ENCODE measurements at regions not wholly inside any gene's neighbourhood (a gene's known extent, or its start where the extent isn't known, plus 50 kb on each side); places are given as distances from the start of the nearest gene placed in this dataset.

DNA sequence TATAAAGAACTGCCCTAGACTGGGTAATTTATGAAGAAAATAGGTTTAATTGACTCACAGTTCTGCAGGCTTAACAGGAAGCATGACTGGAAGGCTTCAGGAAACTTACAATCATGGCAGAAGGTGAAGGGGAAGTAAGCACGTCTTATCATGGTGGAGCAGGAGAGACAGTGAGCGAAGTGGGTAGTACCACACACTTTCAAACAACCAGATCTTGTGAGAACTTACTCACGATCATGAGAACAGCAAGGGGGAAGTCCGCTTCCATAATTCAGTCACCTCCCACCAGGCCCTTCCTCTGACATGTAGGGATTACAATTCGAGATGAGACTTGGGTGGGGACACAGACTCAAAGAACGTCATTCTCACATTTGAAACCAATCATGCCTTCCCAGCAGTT is 260.1 kb upstream of the FAM98A start:
- intact Hi-C loops (cut with micrococcal nuclease; ENCODE audit: unreplicated experiment) = no loop called here
- TF ChIP-seq, protein P1, sequence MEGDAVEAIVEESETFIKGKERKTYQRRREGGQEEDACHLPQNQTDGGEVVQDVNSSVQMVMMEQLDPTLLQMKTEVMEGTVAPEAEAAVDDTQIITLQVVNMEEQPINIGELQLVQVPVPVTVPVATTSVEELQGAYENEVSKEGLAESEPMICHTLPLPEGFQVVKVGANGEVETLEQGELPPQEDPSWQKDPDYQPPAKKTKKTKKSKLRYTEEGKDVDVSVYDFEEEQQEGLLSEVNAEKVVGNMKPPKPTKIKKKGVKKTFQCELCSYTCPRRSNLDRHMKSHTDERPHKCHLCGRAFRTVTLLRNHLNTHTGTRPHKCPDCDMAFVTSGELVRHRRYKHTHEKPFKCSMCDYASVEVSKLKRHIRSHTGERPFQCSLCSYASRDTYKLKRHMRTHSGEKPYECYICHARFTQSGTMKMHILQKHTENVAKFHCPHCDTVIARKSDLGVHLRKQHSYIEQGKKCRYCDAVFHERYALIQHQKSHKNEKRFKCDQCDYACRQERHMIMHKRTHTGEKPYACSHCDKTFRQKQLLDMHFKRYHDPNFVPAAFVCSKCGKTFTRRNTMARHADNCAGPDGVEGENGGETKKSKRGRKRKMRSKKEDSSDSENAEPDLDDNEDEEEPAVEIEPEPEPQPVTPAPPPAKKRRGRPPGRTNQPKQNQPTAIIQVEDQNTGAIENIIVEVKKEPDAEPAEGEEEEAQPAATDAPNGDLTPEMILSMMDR (IDR thresholded peaks at IDR 0.05; ENCODE audit: insufficient read depth in 1 of 2, low read depth in 1 of 2, low read length in 1 of 2, severe bottlenecking in 1 of 2, unreplicated experiment in 1 of 2) = no peak
- H3K4me3 ChIP-seq (ENCODE audit: low read depth, low read length) = no peak overlapping the region
- no peaks in the 10 kb centered on the region for H3K27me3 ChIP-seq (replicated peaks; ENCODE audit: control insufficient read depth, insufficient read depth, low read length)
- no peaks in the 10 kb centered on the region for H3K36me3 Mint-ChIP-seq (ENCODE audit: insufficient read depth, unreplicated experiment)
- H3K4me1 ChIP-seq = no peaks in the 10 kb centered on the region
- peaks cover 36% of the 10 kb centered on the region for H3K9me3 Mint-ChIP-seq (ENCODE audit: unreplicated experiment)
- no peaks in the 10 kb centered on the region for H3K4me1 Mint-ChIP-seq (ENCODE audit: low read depth, unreplicated experiment)
- no peaks in the 10 kb centered on the region for H3K27me3 Mint-ChIP-seq (ENCODE audit: insufficient read depth, unreplicated experiment)
- no peak overlapping the region for H3K4me3 Mint-ChIP-seq (ENCODE audit: unreplicated experiment)
- ChIA-PET POLR2A (no interaction called here), CTCF (no interaction called here)
- H3K9me3 ChIP-seq = 0 out of 2 replicates have a peak, but pooled peaks cover 7% of the 10 kb centered on the region
- DNase-seq = no peak
- no peak overlapping the region for H3K27ac Mint-ChIP-seq (ENCODE audit: unreplicated experiment)
- H3K36me3 ChIP-seq (ENCODE audit: control insufficient read depth, insufficient read depth, low read length) = no peaks in the 10 kb centered on the region
- no TSS peak for BruUV-seq (replicated peaks)

DNA sequence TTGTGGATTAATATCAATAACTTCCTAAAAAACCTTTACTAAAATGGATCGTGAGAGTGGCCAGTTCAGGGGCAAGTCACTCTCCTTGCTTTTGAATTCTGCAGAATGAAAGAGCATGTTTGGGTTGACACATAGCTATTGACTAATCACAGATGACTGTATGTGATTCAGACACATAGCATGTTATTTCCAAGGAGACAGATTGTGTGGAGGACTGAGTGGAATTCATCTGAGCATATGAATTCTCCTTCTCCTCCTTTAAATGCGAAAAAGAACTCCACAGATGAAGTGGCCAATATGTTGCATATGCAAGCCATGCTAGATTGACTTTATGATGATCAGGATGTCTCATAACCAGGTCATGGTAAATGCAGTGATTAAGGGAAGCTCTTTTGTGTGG is 249.4 kb upstream of the FAM98A start:
- Mint-ChIP-seq H3K9me3 (ENCODE audit: unreplicated experiment) (peaks cover 23% of the 10 kb centered on the region), H3K4me1 (ENCODE audit: low read depth, unreplicated experiment) (no peaks in the 10 kb centered on the region), H3K27me3 (ENCODE audit: insufficient read depth, unreplicated experiment) (no peaks in the 10 kb centered on the region), H3K4me3 (ENCODE audit: unreplicated experiment) (no peak overlapping the region), H3K36me3 (ENCODE audit: insufficient read depth, unreplicated experiment) (no peaks in the 10 kb centered on the region), H3K27ac (ENCODE audit: unreplicated experiment) (no peak overlapping the region)
- H3K4me1 ChIP-seq = no peaks in the 10 kb centered on the region
- no peaks in the 10 kb centered on the region for H3K36me3 ChIP-seq (ENCODE audit: control insufficient read depth, insufficient read depth, low read length)
- BruUV-seq (replicated peaks) = no TSS peak
- no peaks in the 10 kb centered on the region for H3K9me3 ChIP-seq
- no peak for DNase-seq
- POLR2A ChIA-PET = no interaction called here
- TF ChIP-seq, protein P1 (IDR thresholded peaks at IDR 0.05; ENCODE audit: insufficient read depth in 1 of 2, low read depth in 1 of 2, low read length in 1 of 2, severe bottlenecking in 1 of 2, unreplicated experiment in 1 of 2) = no peak
- no peak overlapping the region for H3K4me3 ChIP-seq (ENCODE audit: low read depth, low read length)
- CTCF ChIA-PET = no interaction called here
- intact Hi-C loops (cut with micrococcal nuclease; ENCODE audit: unreplicated experiment) = no loop called here
- no peaks in the 10 kb centered on the region for H3K27me3 ChIP-seq (replicated peaks; ENCODE audit: control insufficient read depth, insufficient read depth, low read length)

DNA sequence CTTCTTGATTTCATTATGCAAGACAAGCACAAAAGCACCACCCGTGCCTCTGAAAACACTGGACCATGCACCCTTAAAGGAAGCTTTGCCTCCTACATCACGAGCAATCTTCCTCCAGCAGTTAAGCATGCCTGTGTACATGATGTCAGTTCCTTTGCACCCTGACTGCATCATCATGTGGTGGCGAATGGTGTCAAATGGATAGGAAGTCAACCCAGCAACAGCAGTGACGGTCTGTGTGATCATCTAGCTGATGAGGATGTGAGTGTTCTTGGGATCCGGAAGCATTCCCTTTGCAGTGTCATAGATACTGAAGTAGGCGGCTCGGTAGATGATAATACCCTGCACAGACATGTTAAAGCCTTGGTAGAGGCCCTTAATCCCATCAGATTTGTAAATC is 240.7 kb upstream of the FAM98A start:
- ChIA-PET POLR2A (no interaction called here), CTCF (no interaction called here)
- Histone ChIP-seq H3K27me3 (replicated peaks; ENCODE audit: control insufficient read depth, insufficient read depth, low read length) (no peaks in the 10 kb centered on the region), H3K9me3 (no peaks in the 10 kb centered on the region), H3K4me1 (no peaks in the 10 kb centered on the region), H3K4me3 (ENCODE audit: low read depth, low read length) (no peak overlapping the region), H3K36me3 (ENCODE audit: control insufficient read depth, insufficient read depth, low read length) (no peaks in the 10 kb centered on the region)
- intact Hi-C loops (cut with micrococcal nuclease; ENCODE audit: unreplicated experiment) = no loop called here
- H3K4me1 Mint-ChIP-seq (ENCODE audit: low read depth, unreplicated experiment) = no peaks in the 10 kb centered on the region
- H3K27me3 Mint-ChIP-seq (ENCODE audit: insufficient read depth, unreplicated experiment) = peaks cover 8% of the 10 kb centered on the region
- H3K27ac Mint-ChIP-seq (ENCODE audit: unreplicated experiment) = no peak overlapping the region
- BruUV-seq (replicated peaks) = no TSS peak
- TF ChIP-seq, protein P1 (IDR thresholded peaks at IDR 0.05; ENCODE audit: insufficient read depth in 1 of 2, low read depth in 1 of 2, low read length in 1 of 2, severe bottlenecking in 1 of 2, unreplicated experiment in 1 of 2) = no peak
- no peaks in the 10 kb centered on the region for H3K36me3 Mint-ChIP-seq (ENCODE audit: insufficient read depth, unreplicated experiment)
- H3K9me3 Mint-ChIP-seq (ENCODE audit: unreplicated experiment) = no peaks in the 10 kb centered on the region
- DNase-seq = no peak
- H3K4me3 Mint-ChIP-seq (ENCODE audit: unreplicated experiment) = no peak overlapping the region

Data from Caco-2 (cell line).